ENCODE measurements at regions not wholly inside any gene's neighbourhood (a gene's known extent, or its start where the extent isn't known, plus 50 kb on each side); places are given as distances from the start of the nearest gene placed in this dataset.

GRCh38 chr16:35731341-35732040 lies 2272.1 kb downstream of the TP53TG3F start:
- H3K27me3 ChIP-seq (replicated peaks in 1 of 7), result no peaks in the 10 kb centered on the region
- no peak for TF ChIP-seq CTCF (IDR thresholded peaks at IDR 0.05 in 8 of 11, conservative IDR thresholded peaks at IDR 0.05 in 3 of 11)
- TF ChIP-seq POLR2A (IDR thresholded peaks at IDR 0.05), result no peak
- TF ChIP-seq POLR2AphosphoS5 (IDR thresholded peaks at IDR 0.05), result no peak
- intact Hi-C loops (cut with DNase I; ENCODE audit: low total_unique reads), result no loop called here
- no peaks in the 10 kb centered on the region for H3K4me1 ChIP-seq
- H3K27ac ChIP-seq, result no peak overlapping the region
- H3K9me3 ChIP-seq, result peaks cover 0 to 100% (median 97%) of the 10 kb centered on the region in 8 donors
- no peak for DNase-seq
- H3K36me3 ChIP-seq, result no peaks in the 10 kb centered on the region
- no peak overlapping the region for H3K4me3 ChIP-seq
- WGBS, 5 donors, result 72 to 82% (median 80%) methylated on average over 8 to 9 of the region's 9 CpGs

GRCh38 chr16:35732046-35732810 lies 2272.8 kb downstream of the TP53TG3F start:
- no peak overlapping the region for H3K27ac ChIP-seq
- TF ChIP-seq POLR2A (IDR thresholded peaks at IDR 0.05), result no peak
- TF ChIP-seq POLR2AphosphoS5 (IDR thresholded peaks at IDR 0.05), result no peak
- TF ChIP-seq CTCF (IDR thresholded peaks at IDR 0.05 in 8 of 11, conservative IDR thresholded peaks at IDR 0.05 in 3 of 11), result no peak
- H3K9me3 ChIP-seq, result peaks cover 0 to 100% (median 96%) of the 10 kb centered on the region in 8 donors
- 68 to 72% (median 71%) methylated on average over 15 of the region's 15 CpGs for WGBS, 5 donors
- intact Hi-C loops (cut with DNase I; ENCODE audit: low total_unique reads), result no loop called here
- no peaks in the 10 kb centered on the region for H3K36me3 ChIP-seq
- no peaks in the 10 kb centered on the region for H3K4me1 ChIP-seq
- H3K4me3 ChIP-seq, result no peak overlapping the region
- DNase-seq, result no peak
- no peaks in the 10 kb centered on the region for H3K27me3 ChIP-seq (replicated peaks in 1 of 7)

- H3K36me3 ChIP-seq, result no peaks in the 10 kb centered on the region
- H3K4me3 ChIP-seq, result no peak overlapping the region
- no peak overlapping the region for H3K27ac ChIP-seq
- peaks cover 0 to 100% (median 93%) of the 10 kb centered on the region in 8 donors for H3K9me3 ChIP-seq
- intact Hi-C loops (cut with DNase I; ENCODE audit: low total_unique reads), result no loop called here
- 43 to 60% (median 46%) methylated on average over 1 to 3 of the region's 3 CpGs for WGBS, 5 donors
- TF ChIP-seq POLR2A (IDR thresholded peaks at IDR 0.05), result no peak
- TF ChIP-seq POLR2AphosphoS5 (IDR thresholded peaks at IDR 0.05), result no peak
- TF ChIP-seq CTCF (IDR thresholded peaks at IDR 0.05 in 8 of 11, conservative IDR thresholded peaks at IDR 0.05 in 3 of 11), result no peak
- H3K4me1 ChIP-seq, result no peaks in the 10 kb centered on the region
- H3K27me3 ChIP-seq (replicated peaks in 1 of 7), result no peaks in the 10 kb centered on the region
- DNase-seq, result no peak
Observed at GRCh38 chr16:35733278-35733965, 2274.0 kb downstream of the TP53TG3F start.
